Astrocyte of the cerebellum (primary cell): ENCODE measurements at regions not wholly inside any gene's neighbourhood (a gene's known extent, or its start where the extent isn't known, plus 50 kb on each side); places are given as distances from the start of the nearest gene placed in this dataset.

Experiments
- DNase-seq: peaks from one replicate; pipeline ENCODE4 v3.0.0-alpha.2; 2011; ENCODE audit warnings: low read depth
- H3K4me3 ChIP-seq: 2 replicates; pipeline ENCODE4 v1.5.1; 2011; ENCODE audit warnings: mild to moderate bottlenecking, low read depth, low read length, moderate library complexity
- in situ Hi-C: cut with HindIII; loops from 2 replicates; pipeline ENCODE4 v1.10.0; 2017; ENCODE audit warnings: low sequenced_read_pairs
- TF ChIP-seq, protein P1 (sequence below): IDR thresholded peaks from 2 replicates; pipeline ENCODE4 v1.5.1; 2012; ENCODE audit warnings: low read length, low read depth, moderate library complexity, mild to moderate bottlenecking; ENCODE audit errors: missing control alignments

DNA sequence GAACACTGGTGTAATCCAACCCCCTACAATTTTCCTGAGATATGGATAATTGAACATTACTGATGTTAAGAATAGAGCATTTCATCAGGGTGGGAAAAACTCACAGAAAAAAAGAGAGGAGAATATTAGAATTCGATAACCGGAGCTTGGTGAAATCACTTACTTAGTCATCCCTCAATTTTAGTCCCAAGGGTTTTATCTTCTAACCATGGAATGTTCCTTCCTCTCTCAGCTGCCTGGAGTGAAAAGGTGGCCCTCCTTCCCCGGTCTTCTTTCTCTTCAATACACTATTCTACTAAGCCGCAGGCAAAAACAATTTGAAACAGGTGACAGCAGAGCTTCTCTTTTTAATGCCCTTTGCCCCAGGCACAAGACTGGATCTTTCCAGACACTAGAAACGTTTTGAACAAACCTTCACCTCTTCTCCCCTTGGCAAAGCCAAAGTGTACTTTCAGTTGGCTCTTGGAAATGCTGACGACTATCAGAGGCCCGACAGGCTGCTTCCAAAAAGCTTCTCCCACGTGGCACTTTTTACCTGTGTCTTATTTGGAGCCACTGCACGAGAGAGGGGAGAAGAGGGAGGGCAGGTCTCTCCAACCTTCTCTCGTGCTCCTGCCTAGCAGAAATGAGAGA is 543.9 kb downstream of the TLE1 start:
- TF ChIP-seq, protein P1, sequence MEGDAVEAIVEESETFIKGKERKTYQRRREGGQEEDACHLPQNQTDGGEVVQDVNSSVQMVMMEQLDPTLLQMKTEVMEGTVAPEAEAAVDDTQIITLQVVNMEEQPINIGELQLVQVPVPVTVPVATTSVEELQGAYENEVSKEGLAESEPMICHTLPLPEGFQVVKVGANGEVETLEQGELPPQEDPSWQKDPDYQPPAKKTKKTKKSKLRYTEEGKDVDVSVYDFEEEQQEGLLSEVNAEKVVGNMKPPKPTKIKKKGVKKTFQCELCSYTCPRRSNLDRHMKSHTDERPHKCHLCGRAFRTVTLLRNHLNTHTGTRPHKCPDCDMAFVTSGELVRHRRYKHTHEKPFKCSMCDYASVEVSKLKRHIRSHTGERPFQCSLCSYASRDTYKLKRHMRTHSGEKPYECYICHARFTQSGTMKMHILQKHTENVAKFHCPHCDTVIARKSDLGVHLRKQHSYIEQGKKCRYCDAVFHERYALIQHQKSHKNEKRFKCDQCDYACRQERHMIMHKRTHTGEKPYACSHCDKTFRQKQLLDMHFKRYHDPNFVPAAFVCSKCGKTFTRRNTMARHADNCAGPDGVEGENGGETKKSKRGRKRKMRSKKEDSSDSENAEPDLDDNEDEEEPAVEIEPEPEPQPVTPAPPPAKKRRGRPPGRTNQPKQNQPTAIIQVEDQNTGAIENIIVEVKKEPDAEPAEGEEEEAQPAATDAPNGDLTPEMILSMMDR, result no peak
- DNase-seq, result no peak
- in situ Hi-C loops, result no loop called here

DNA sequence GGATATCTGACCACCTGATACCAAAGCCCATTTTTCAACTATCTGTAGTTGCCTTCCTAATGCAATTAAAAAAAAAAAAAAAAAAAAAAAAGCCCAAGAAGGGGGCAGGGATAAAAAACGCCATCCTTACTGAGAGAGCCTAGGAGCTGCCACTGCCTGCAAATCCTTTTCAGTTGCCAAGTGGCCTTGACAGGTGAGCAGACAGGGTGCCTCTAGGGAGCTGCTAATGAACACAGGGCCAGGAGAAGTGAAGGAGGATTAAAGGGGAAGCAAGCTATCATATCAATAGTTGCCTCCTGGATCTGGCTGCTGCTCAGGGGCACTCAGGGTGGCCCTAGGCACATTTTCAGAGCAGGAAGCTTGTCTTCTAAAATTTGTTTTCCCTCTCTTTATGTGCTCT is 547.4 kb downstream of the TLE1 start:
- H3K4me3 ChIP-seq, result no peak overlapping the region
- DNase-seq, result no peak
- TF ChIP-seq, protein P1, result no peak
- in situ Hi-C loops, result no loop called here

More for the DNA sequence above, 543.9 kb downstream of the TLE1 start:
- H3K4me3 ChIP-seq, result no peak overlapping the region

DNA sequence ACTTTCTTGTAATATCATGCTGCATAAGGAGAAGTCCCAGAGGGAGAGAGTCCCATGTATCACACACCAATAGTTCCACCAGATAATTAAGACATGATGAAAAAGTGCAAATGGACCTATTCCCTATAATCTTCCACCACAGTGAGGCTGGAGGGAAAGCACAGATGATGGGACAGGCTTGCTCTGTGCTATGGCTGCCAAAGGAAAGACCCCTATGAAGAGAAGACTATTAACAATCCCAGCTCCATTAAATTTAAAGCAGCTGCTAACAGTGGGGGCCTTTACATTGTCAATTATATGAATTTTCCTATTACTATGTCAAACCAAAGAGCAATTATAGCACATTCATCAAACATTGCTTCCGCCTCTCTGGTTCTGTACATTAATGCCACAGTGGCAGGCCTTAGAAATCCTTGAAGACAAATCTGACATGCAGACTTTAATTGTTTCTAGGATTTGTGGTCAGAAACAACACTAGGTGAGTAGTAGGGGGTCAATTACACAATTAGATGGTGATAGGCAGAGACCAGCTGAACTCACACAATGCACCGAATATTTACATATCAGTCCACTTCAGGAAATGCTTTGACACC is 551.3 kb downstream of the TLE1 start:
- DNase-seq, result no peak
- no peak overlapping the region for H3K4me3 ChIP-seq
- TF ChIP-seq, protein P1, result no peak
- in situ Hi-C loops, result no loop called here

DNA sequence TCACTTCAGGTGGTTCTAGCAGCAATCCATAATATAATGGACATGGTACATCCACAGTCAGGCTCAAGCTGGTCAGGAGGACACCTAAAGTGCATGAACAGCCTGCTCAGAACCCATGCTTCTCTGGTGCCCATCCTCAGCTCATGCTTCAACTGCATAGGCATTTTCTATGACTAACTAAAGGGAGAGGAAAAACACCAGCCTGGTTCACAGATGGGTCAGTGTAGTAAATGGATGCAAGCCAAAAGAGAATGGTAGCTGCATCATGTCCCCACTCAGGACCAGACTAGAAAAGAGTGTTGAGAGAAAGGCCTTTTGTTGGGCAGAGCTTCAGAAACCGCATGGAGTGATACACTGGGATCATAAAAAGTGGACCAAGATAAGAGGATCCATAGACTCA is 556.6 kb downstream of the TLE1 start:
- TF ChIP-seq, protein P1, result no peak
- no peak overlapping the region for H3K4me3 ChIP-seq
- no peak for DNase-seq
- in situ Hi-C loops, result no loop called here

DNA sequence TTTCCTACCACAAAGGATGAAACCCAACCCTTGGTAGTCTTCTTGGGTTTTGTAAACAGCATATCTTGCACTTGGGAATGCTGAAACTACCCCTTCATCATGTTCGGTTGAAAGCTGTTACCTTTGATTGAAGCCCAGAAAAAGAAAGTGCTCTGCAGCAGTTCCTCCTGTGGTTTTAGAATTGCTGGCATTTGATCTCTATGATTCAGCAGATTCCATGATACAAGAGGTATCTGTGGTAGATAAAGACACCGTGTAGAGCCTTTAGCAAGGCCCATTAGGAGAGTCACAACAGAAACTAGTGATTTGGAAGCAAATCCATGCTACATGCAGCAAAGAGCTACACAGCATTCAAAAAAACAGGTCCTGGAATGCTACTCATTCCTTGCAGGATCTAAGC is 557.0 kb downstream of the TLE1 start:
- peak; percentile 50 for DNase-seq
- TF ChIP-seq, protein P1, result no peak
- in situ Hi-C loops, result no loop called here
- no peak overlapping the region for H3K4me3 ChIP-seq

DNA sequence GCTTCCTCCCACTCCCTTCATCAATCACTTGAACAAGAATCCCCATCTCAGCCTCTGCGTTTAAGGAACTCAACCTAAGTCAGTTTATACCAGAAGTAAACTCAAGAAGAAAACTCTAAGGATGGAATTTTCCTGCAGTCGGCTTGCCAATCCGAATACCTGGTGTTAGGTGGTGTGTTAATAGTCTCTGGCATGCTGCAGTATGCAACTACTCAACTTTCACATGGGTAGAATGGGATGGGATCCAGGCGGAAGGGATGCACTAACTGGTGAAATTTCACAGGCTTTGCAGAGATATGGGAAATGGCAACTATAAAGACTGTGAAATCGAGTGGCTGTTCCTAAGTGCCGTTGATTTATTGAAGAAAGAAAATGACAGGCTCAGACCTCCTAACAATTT is 560.6 kb downstream of the TLE1 start:
- DNase-seq, result no peak
- no peak overlapping the region for H3K4me3 ChIP-seq
- in situ Hi-C loops, result no loop called here
- TF ChIP-seq, protein P1, result no peak
